Activated CD8-positive, alpha-beta T cell treated with anti-CD3 and anti-CD28 coated beads for 36 hours (primary cell): ENCODE measurements at regions not wholly inside any gene's neighbourhood (a gene's known extent, or its start where the extent isn't known, plus 50 kb on each side); places are given as distances from the start of the nearest gene placed in this dataset.

Experiments used
- ATAC-seq: fragments of 200-7000 bp; cut with Tn5 transposase; one replicate; pipeline ENCODE4 v1.10.0; 2021; ENCODE audit warnings: mild to moderate bottlenecking, moderate library complexity
- CTCF ChIA-PET: fragments of 350-600 bp; sonication (Branson Sonifier 250); formaldehyde crosslinking; loops from one replicate; lab custom pipeline; 2021; ENCODE audit warnings: antibody characterized with exemption; lab: Charles Lee
- POLR2A ChIA-PET: fragments of 350-600 bp; sonication (Branson Sonifier 250); formaldehyde crosslinking; loops from one replicate; lab custom pipeline; 2021; ENCODE audit warnings: antibody characterized with exemption; lab: Charles Lee
- DNase-seq: peaks from one replicate; pipeline ENCODE4 v3.0.0-alpha.2; 2020
- H3K27ac Mint-ChIP-seq: one replicate; pipeline ENCODE4 v1.8.0; 2021; ENCODE audit warnings: mild to moderate bottlenecking, mixed read lengths
- H3K27me3 Mint-ChIP-seq: one replicate; pipeline ENCODE4 v1.8.0; 2021; ENCODE audit warnings: mixed read lengths
- H3K36me3 Mint-ChIP-seq: one replicate; pipeline ENCODE4 v1.8.0; 2021; ENCODE audit warnings: low read depth, mixed read lengths
- H3K4me1 Mint-ChIP-seq: one replicate; pipeline ENCODE4 v1.8.0; 2021; ENCODE audit warnings: low read depth, mixed read lengths
- H3K4me3 Mint-ChIP-seq: one replicate; pipeline ENCODE4 v1.8.0; 2021; ENCODE audit warnings: mild to moderate bottlenecking, moderate library complexity, mixed read lengths
- H3K9me3 Mint-ChIP-seq: one replicate; pipeline ENCODE4 v1.8.0; 2021; ENCODE audit warnings: mixed read lengths
- CTCF ChIP-seq: fragments of 200-600 bp; IDR thresholded peaks from one replicate; pipeline ENCODE4 v1.8.0; 2022; ENCODE audit warnings: antibody characterized with exemption, mild to moderate bottlenecking
- intact Hi-C: fragments of 100-400 bp; cut with micrococcal nuclease; formaldehyde crosslinking; loops from one replicate; pipeline ENCODE4 v1.10.0; 2022

GRCh38 chr4:176883681-176884418, 91.1 kb upstream of the VEGFC start:
- H3K27me3 Mint-ChIP-seq, result no peaks in the 10 kb centered on the region
- H3K27ac Mint-ChIP-seq, result no peak overlapping the region
- POLR2A ChIA-PET, result no interaction called here
- H3K9me3 Mint-ChIP-seq, result no peaks in the 10 kb centered on the region
- no peak overlapping the region for H3K4me3 Mint-ChIP-seq
- DNase-seq (no peak), ATAC-seq (no peak)
- no peak for TF ChIP-seq CTCF
- H3K36me3 Mint-ChIP-seq, result no peaks in the 10 kb centered on the region
- CTCF ChIA-PET, result no interaction called here
- intact Hi-C loops, result no loop called here
- no peaks in the 10 kb centered on the region for H3K4me1 Mint-ChIP-seq

- no peak overlapping the region for H3K27ac Mint-ChIP-seq
- H3K36me3 Mint-ChIP-seq, result no peaks in the 10 kb centered on the region
- no peaks in the 10 kb centered on the region for H3K4me1 Mint-ChIP-seq
- H3K27me3 Mint-ChIP-seq, result no peaks in the 10 kb centered on the region
- H3K4me3 Mint-ChIP-seq, result no peak overlapping the region
- ATAC-seq, result no peak
- TF ChIP-seq CTCF, result no peak
- CTCF ChIA-PET, result no interaction called here
- intact Hi-C loops, result no loop called here
- POLR2A ChIA-PET, result no interaction called here
- DNase-seq, result no peak
- no peaks in the 10 kb centered on the region for H3K9me3 Mint-ChIP-seq
Measured at GRCh38 chr4:176885224-176885623, 92.5 kb upstream of the VEGFC start.

DNA sequence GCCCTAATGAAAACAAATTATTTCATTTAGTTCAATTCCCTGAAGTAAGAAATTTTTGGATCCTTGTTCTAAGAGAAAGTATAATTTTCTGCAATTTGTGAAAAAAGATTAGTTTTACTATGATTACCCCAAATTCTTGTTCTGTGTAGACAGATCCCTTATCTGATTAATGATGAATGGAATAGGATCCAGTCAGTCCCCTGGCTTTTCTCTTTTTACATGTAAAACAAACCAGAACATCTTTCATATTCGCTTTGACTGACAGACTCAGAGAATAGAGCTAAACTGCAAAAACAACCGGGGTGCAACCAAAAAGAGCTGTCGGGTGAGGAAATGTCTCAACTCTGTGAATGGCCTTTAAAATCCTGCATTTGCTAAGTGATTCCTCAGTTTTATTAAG, 93.4 kb upstream of the VEGFC start:
- H3K4me3 Mint-ChIP-seq, result no peak overlapping the region
- H3K27me3 Mint-ChIP-seq, result no peaks in the 10 kb centered on the region
- ATAC-seq (no peak), DNase-seq (no peak)
- no peaks in the 10 kb centered on the region for H3K9me3 Mint-ChIP-seq
- H3K27ac Mint-ChIP-seq, result no peak overlapping the region
- H3K36me3 Mint-ChIP-seq, result no peaks in the 10 kb centered on the region
- ChIA-PET POLR2A (no interaction called here), CTCF (no interaction called here)
- TF ChIP-seq CTCF, result no peak
- no peaks in the 10 kb centered on the region for H3K4me1 Mint-ChIP-seq
- intact Hi-C loops, result no loop called here

- Mint-ChIP-seq H3K36me3 (no peaks in the 10 kb centered on the region), H3K27ac (no peak overlapping the region), H3K4me3 (no peak overlapping the region), H3K27me3 (no peaks in the 10 kb centered on the region), H3K4me1 (no peaks in the 10 kb centered on the region), H3K9me3 (no peaks in the 10 kb centered on the region)
- intact Hi-C loops, result no loop called here
- no peak for ATAC-seq
- DNase-seq, result no peak
- CTCF ChIA-PET, result no interaction called here
- TF ChIP-seq CTCF, result no peak
- POLR2A ChIA-PET, result no interaction called here
Measured at GRCh38 chr4:176889776-176890175, 97.1 kb upstream of the VEGFC start.

GRCh38 chr4:176894498-176894897, 101.8 kb upstream of the VEGFC start:
- H3K27me3 Mint-ChIP-seq, result no peaks in the 10 kb centered on the region
- no peak for TF ChIP-seq CTCF
- ChIA-PET POLR2A (interaction anchor here (0.7 kb wide), 1 partner anchor 602 kb away, joined by 3 read pairs; no protein-coding TSS in a partner anchor), CTCF (no interaction called here)
- no peaks in the 10 kb centered on the region for H3K4me1 Mint-ChIP-seq
- DNase-seq, result no peak
- no peaks in the 10 kb centered on the region for H3K9me3 Mint-ChIP-seq
- H3K4me3 Mint-ChIP-seq, result no peak overlapping the region
- H3K36me3 Mint-ChIP-seq, result no peaks in the 10 kb centered on the region
- intact Hi-C loops, result no loop called here
- ATAC-seq, result no peak
- H3K27ac Mint-ChIP-seq, result no peak overlapping the region
